WTC11 (cell line): ENCODE measurements at regions not wholly inside any gene's neighbourhood (a gene's known extent, or its start where the extent isn't known, plus 50 kb on each side); places are given as distances from the start of the nearest gene placed in this dataset.

Experiments
- CREB1 ChIP-seq: sonication (generic); formaldehyde crosslinking; IDR thresholded peaks from 2 replicates; pipeline ENCODE4 v1.8.0; 2023; ENCODE audit warnings: mild to moderate bottlenecking, missing genetic modification reagents
- FOXJ3 ChIP-seq: sonication (generic); formaldehyde crosslinking; IDR thresholded peaks from 2 replicates; pipeline ENCODE4 v1.9.0; 2021; ENCODE audit warnings: missing genetic modification reagents, mild to moderate bottlenecking, borderline replicate concordance
- GRHL2 ChIP-seq: fragments of 250-450 bp; sonication (Bioruptor Pico); IDR thresholded peaks from 2 replicates; pipeline ENCODE4 v1.8.0; 2022; ENCODE audit warnings: mild to moderate bottlenecking, moderate library complexity; ENCODE audit not compliant: insufficient replicate concordance, severe bottlenecking
- IRF2 ChIP-seq: sonication (generic); formaldehyde crosslinking; IDR thresholded peaks from 2 replicates; pipeline ENCODE4 v1.8.0; 2022; ENCODE audit warnings: low read depth, missing genetic modification reagents, borderline replicate concordance
- SP1 ChIP-seq: sonication (generic); formaldehyde crosslinking; conservative IDR thresholded peaks from 2 replicates; pipeline ENCODE4 v1.8.1; 2022; ENCODE audit warnings: missing genetic modification reagents
- TEAD4 ChIP-seq: sonication (generic); formaldehyde crosslinking; IDR thresholded peaks from 2 replicates; pipeline ENCODE4 v1.8.0; 2022; ENCODE audit warnings: mild to moderate bottlenecking, missing genetic modification reagents
- USF2 ChIP-seq: sonication (generic); formaldehyde crosslinking; IDR thresholded peaks from 2 replicates; pipeline ENCODE4 v1.8.1; 2023; ENCODE audit warnings: mild to moderate bottlenecking, missing genetic modification reagents, moderate library complexity
- ZNF423 ChIP-seq: fragments of 250-450 bp; sonication (Bioruptor Pico); IDR thresholded peaks from 2 replicates; pipeline ENCODE4 v2.1.2; 2022; ENCODE audit warnings: mild to moderate bottlenecking, moderate library complexity
- TF ChIP-seq, protein P1 (sequence below): fragments of 200-600 bp; IDR thresholded peaks from 2 replicates; pipeline ENCODE4 v1.8.0; 2022; ENCODE audit warnings: antibody characterized with exemption

DNA sequence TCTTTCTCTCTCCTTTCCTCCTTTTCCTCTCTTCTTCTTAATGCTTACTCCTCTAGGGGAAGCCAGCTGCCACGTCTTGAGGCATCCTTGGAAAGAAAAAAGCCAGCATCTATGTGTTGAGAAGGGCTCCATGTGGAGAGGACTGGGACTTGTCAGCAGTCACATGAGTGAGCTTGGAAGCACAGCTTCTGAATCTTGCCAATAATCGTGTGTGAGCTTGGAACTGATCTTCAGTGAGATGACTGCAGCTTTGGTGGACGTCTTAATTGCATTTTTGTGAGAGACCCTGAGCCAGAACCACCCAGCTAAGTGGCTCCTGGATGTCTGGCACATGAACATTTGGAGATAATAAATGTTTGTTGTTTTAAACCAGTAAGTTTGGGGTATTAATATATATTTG, 371.7 kb downstream of the SLITRK2 start:
- TF ChIP-seq, protein P1, sequence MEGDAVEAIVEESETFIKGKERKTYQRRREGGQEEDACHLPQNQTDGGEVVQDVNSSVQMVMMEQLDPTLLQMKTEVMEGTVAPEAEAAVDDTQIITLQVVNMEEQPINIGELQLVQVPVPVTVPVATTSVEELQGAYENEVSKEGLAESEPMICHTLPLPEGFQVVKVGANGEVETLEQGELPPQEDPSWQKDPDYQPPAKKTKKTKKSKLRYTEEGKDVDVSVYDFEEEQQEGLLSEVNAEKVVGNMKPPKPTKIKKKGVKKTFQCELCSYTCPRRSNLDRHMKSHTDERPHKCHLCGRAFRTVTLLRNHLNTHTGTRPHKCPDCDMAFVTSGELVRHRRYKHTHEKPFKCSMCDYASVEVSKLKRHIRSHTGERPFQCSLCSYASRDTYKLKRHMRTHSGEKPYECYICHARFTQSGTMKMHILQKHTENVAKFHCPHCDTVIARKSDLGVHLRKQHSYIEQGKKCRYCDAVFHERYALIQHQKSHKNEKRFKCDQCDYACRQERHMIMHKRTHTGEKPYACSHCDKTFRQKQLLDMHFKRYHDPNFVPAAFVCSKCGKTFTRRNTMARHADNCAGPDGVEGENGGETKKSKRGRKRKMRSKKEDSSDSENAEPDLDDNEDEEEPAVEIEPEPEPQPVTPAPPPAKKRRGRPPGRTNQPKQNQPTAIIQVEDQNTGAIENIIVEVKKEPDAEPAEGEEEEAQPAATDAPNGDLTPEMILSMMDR, result no peak
- no peak for TF ChIP-seq GRHL2 (CRISPR knock-in tag)
- TF ChIP-seq ZNF423 (CRISPR knock-in tag), result no peak
- no peak for TF ChIP-seq USF2 (CRISPR knock-in tag)
- no peak for TF ChIP-seq IRF2 (CRISPR knock-in tag)
- TF ChIP-seq FOXJ3, result no peak
- TF ChIP-seq TEAD4, result no peak
- no peak for TF ChIP-seq SP1 (CRISPR knock-in tag)
- TF ChIP-seq CREB1, result no peak
